Endothelial cell (in vitro differentiated cells): ENCODE measurements at regions not wholly inside any gene's neighbourhood (a gene's known extent, or its start where the extent isn't known, plus 50 kb on each side); places are given as distances from the start of the nearest gene placed in this dataset.
A peak's percentile ranks its signal among the peaks of the same experiment; 100 is the strongest.
"Not testable (repeated sequence)": the region's sequence is repeated elsewhere in the genome, so short reads cannot be mapped to it uniquely, and the experiment has no call there.

Experiments used
- DNase-seq: peaks from one replicate; pipeline ENCODE4 v3.0.0; 2021; ENCODE audit warnings: low spot score
- H3K27ac Mint-ChIP-seq: one replicate; pipeline ENCODE4 v1.8.0; 2021; ENCODE audit warnings: mixed read lengths, inconsistent platforms; ENCODE audit not compliant: unreplicated experiment
- H3K27me3 Mint-ChIP-seq: one replicate; pipeline ENCODE4 v1.8.0; 2021; ENCODE audit warnings: mild to moderate bottlenecking, moderate library complexity, mixed read lengths, inconsistent platforms; ENCODE audit not compliant: unreplicated experiment
- H3K36me3 Mint-ChIP-seq: one replicate; pipeline ENCODE4 v1.8.0; 2021; ENCODE audit warnings: mild to moderate bottlenecking, low read depth, mixed read lengths, inconsistent platforms; ENCODE audit not compliant: unreplicated experiment
- H3K4me1 Mint-ChIP-seq: one replicate; pipeline ENCODE4 v1.8.0; 2021; ENCODE audit warnings: mild to moderate bottlenecking, mixed read lengths, inconsistent platforms; ENCODE audit not compliant: unreplicated experiment
- H3K4me3 Mint-ChIP-seq: one replicate; pipeline ENCODE4 v1.8.0; 2021; ENCODE audit warnings: mild to moderate bottlenecking, mixed read lengths, inconsistent platforms; ENCODE audit not compliant: unreplicated experiment
- H3K9me3 Mint-ChIP-seq: one replicate; pipeline ENCODE4 v1.8.0; 2021; ENCODE audit warnings: mixed read lengths, inconsistent platforms; ENCODE audit not compliant: unreplicated experiment
- TF ChIP-seq, protein P1 (sequence below): fragments of 200-600 bp; sonication (generic); IDR thresholded peaks from one replicate; pipeline ENCODE4 v1.5.0; 2021; ENCODE audit warnings: antibody characterized with exemption; ENCODE audit not compliant: unreplicated experiment

DNA sequence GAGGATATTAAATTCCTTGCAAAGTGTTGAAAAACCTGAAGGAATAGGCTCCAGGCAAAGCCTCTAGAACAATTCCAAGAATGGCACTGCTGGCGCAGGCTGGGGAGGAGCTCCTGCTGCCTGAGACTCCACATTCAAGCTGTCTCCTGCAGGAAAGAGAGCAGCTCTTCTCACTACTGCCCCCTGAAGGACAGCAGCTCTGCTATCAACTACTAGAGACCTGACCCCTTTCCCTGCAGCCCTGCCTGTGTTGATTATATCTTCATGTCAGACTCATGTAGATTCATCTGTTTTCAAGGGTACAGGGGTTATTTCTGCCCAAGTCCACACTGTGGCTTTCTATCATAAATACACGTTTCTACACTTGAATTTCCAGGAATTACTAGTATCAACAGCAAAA lies 249.7 kb downstream of the RPIA start:
- DNase-seq: peak; percentile 64
- not testable (repeated sequence) for H3K27me3 Mint-ChIP-seq, H3K4me1 Mint-ChIP-seq, H3K36me3 Mint-ChIP-seq, H3K9me3 Mint-ChIP-seq, H3K4me3 Mint-ChIP-seq, H3K27ac Mint-ChIP-seq
- TF ChIP-seq, protein P1, sequence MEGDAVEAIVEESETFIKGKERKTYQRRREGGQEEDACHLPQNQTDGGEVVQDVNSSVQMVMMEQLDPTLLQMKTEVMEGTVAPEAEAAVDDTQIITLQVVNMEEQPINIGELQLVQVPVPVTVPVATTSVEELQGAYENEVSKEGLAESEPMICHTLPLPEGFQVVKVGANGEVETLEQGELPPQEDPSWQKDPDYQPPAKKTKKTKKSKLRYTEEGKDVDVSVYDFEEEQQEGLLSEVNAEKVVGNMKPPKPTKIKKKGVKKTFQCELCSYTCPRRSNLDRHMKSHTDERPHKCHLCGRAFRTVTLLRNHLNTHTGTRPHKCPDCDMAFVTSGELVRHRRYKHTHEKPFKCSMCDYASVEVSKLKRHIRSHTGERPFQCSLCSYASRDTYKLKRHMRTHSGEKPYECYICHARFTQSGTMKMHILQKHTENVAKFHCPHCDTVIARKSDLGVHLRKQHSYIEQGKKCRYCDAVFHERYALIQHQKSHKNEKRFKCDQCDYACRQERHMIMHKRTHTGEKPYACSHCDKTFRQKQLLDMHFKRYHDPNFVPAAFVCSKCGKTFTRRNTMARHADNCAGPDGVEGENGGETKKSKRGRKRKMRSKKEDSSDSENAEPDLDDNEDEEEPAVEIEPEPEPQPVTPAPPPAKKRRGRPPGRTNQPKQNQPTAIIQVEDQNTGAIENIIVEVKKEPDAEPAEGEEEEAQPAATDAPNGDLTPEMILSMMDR: peak; percentile 53

DNA sequence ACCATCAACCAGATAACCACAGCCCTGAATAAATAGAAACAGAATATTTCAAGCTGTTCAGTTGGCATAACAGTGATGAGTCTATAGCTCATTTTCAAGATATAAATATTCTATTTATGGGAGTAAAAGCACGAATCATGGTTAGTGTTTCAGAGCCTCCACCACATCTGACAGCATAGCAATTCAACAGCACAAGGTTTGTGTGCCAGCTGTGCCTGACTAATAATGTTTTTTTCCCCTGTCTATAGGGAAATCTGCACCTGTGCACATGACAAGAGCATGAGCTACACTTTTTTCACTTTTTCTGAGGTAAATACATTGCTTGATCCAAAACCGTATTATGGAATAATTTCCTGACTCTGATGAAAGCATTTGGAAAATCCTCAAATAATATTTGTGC lies 251.3 kb downstream of the RPIA start:
- TF ChIP-seq, protein P1: no peak
- Mint-ChIP-seq H3K27me3 (no peaks in the 10 kb centered on the region), H3K9me3 (no peaks in the 10 kb centered on the region), H3K36me3 (no peaks in the 10 kb centered on the region), H3K4me1 (peaks cover 3% of the 10 kb centered on the region), H3K4me3 (no peak overlapping the region), H3K27ac (no peak overlapping the region)
- no peak for DNase-seq

DNA sequence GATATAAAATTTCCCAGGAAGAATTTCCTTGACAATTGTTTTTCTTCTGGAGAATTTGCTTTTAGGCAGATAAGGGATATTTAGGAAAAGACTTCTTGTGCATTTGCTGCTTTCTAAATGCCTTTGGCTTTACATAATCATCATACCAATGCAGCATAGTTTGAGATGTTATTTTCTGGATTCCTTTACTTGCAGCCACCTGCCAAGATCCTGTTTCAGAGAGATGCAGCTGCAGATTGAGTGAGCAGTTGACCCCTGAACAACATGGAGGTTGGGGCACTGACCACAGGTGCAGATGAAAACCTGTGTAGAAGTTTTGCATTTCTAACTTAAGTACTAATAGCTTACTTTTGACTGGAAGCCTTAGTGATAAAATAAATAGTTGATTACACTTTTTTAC lies 257.9 kb downstream of the RPIA start:
- Mint-ChIP-seq H3K27ac (no peak overlapping the region), H3K27me3 (no peaks in the 10 kb centered on the region), H3K4me1 (no peaks in the 10 kb centered on the region), H3K9me3 (no peaks in the 10 kb centered on the region), H3K4me3 (no peak overlapping the region), H3K36me3 (no peaks in the 10 kb centered on the region)
- no peak for DNase-seq
- TF ChIP-seq, protein P1: no peak

DNA sequence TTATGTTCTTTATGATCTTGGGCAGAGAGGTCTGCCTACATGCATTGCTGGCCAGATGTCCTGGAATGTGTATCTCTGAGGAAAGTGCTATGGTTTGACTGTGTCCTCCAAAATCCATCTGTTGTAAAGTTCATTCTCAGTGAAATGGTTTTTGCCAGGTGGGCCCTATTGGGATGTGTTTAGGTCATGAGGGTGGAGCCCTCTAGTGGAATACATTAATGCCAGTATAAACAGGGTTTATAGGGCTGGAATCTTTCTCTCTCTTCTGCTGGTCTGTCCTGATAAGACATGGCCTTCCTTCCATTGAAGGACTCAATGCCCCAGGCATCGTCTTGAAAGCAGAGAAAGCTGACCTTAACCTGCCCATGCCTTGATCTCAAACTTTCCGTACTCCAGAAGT lies 258.5 kb downstream of the RPIA start:
- no peaks in the 10 kb centered on the region for H3K9me3 Mint-ChIP-seq
- TF ChIP-seq, protein P1: peak; percentile 42
- no peak overlapping the region for H3K27ac Mint-ChIP-seq
- no peak overlapping the region for H3K4me3 Mint-ChIP-seq
- no peaks in the 10 kb centered on the region for H3K36me3 Mint-ChIP-seq
- H3K4me1 Mint-ChIP-seq: no peaks in the 10 kb centered on the region
- H3K27me3 Mint-ChIP-seq: no peaks in the 10 kb centered on the region
- peak; percentile 15 for DNase-seq

DNA sequence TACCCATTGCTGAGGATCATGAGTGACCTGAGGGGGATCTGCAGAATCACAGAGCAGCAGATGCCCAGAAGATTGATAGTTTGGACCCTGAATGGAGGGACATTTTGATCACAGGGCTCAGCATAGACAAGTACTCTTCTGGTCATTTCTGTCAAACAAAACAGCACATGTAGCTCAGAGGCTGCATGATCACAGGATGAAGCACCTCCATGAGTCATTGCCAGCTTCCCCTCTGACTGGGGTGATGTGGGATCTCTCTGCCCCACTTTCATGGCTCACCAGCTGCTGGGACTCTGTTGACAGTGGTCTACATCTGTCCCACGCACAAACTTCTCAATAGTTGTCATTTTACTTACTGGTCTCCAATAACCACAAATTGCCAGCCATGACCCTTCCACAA lies 264.1 kb downstream of the RPIA start:
- H3K9me3 Mint-ChIP-seq: no peaks in the 10 kb centered on the region
- no peaks in the 10 kb centered on the region for H3K27me3 Mint-ChIP-seq
- H3K4me1 Mint-ChIP-seq: no peaks in the 10 kb centered on the region
- no peak overlapping the region for H3K4me3 Mint-ChIP-seq
- no peak for DNase-seq
- no peak overlapping the region for H3K27ac Mint-ChIP-seq
- TF ChIP-seq, protein P1: no peak
- H3K36me3 Mint-ChIP-seq: no peaks in the 10 kb centered on the region
